ENCODE measurements at regions not wholly inside any gene's neighbourhood (a gene's known extent, or its start where the extent isn't known, plus 50 kb on each side); places are given as distances from the start of the nearest gene placed in this dataset.

- TF ChIP-seq ZNF274 (IDR thresholded peaks at IDR 0.05; ENCODE audit: low read depth, low read length): no peak
- TF ChIP-seq YY1 (IDR thresholded peaks at IDR 0.05; ENCODE audit: insufficient read depth, insufficient read length): no peak
Measured at GRCh38 chr2:47239119-47239969, 63.0 kb upstream of the CALM2 start.
